ENCODE measurements at regions not wholly inside any gene's neighbourhood (a gene's known extent, or its start where the extent isn't known, plus 50 kb on each side); places are given as distances from the start of the nearest gene placed in this dataset.

- TF ChIP-seq, protein P1, sequence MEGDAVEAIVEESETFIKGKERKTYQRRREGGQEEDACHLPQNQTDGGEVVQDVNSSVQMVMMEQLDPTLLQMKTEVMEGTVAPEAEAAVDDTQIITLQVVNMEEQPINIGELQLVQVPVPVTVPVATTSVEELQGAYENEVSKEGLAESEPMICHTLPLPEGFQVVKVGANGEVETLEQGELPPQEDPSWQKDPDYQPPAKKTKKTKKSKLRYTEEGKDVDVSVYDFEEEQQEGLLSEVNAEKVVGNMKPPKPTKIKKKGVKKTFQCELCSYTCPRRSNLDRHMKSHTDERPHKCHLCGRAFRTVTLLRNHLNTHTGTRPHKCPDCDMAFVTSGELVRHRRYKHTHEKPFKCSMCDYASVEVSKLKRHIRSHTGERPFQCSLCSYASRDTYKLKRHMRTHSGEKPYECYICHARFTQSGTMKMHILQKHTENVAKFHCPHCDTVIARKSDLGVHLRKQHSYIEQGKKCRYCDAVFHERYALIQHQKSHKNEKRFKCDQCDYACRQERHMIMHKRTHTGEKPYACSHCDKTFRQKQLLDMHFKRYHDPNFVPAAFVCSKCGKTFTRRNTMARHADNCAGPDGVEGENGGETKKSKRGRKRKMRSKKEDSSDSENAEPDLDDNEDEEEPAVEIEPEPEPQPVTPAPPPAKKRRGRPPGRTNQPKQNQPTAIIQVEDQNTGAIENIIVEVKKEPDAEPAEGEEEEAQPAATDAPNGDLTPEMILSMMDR (IDR thresholded peaks at IDR 0.05) = no peak
- WGBS (ENCODE audit: insufficient coverage) = 87% methylated on average over 17 of the region's 18 CpGs
- no peaks in the 10 kb centered on the region for H3K4me1 ChIP-seq (ENCODE audit: control insufficient read depth, insufficient read depth, low read length)
- Mint-ChIP-seq H3K27me3 (ENCODE audit: low read depth in 2 of 2) (peaks cover 3 to 20% of the 10 kb centered on the region in 2 donors), H3K9me3 (no peaks in the 10 kb centered on the region), H3K4me1 (no peaks in the 10 kb centered on the region), H3K4me3 (no peak overlapping the region), H3K27ac (no peak overlapping the region), H3K36me3 (no peaks in the 10 kb centered on the region)
- ATAC-seq (no peak), DNase-seq (no peak)
- intact Hi-C loops (cut with micrococcal nuclease) = no loop called here
- no peaks in the 10 kb centered on the region for H3K27me3 ChIP-seq (ENCODE audit: control insufficient read depth, insufficient read depth, low read length)
- H3K4me3 ChIP-seq (ENCODE audit: low read length) = no peak overlapping the region
- no peaks in the 10 kb centered on the region for H3K36me3 ChIP-seq (ENCODE audit: control insufficient read depth, insufficient read depth, low read length)
- H3K27ac ChIP-seq (ENCODE audit: low read length) = no peak overlapping the region
- no peaks in the 10 kb centered on the region for H3K9me3 ChIP-seq (ENCODE audit: control insufficient read depth, insufficient read depth, low read length)
Observed at GRCh38 chr2:15807418-15808203, 132.7 kb upstream of the MYCN start.

DNA sequence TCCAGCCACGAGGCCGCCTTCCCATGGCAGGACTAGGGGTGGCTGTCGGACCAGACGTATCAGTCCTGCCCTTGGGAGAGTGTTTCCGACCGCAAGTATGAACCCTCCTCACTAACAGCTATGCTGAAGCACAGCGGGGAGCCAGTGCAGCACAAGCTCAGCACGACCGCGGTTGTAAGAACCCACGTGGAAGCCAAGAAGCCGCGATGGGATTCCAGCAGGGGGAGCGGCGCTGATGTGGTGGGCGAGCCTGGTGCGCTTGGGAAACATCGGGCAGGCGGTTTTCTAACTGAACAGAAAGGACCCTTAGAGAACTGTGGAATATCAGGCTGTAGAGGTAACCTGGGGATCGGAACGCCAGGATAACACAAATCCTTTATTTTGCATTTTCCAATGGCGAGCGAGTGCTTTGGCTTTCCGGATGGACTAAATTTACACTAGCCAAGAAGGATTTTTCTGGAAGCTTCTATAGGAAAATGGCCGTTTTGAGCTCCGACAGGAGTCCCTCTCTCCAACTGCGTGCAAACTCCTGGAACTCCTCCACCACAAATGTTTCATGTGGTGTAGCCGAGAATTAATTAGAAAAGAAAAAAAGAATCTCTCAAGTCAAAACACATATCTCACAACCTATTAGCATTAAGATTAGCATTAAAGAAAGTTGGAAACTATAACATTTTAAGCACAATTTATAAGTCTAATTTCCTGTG is 132.0 kb upstream of the MYCN start:
- Mint-ChIP-seq H3K36me3 (no peaks in the 10 kb centered on the region), H3K4me1 (no peaks in the 10 kb centered on the region), H3K27me3 (ENCODE audit: low read depth in 2 of 2) (peaks cover 3 to 20% of the 10 kb centered on the region in 2 donors), H3K9me3 (no peaks in the 10 kb centered on the region), H3K27ac (no peak overlapping the region), H3K4me3 (no peak overlapping the region)
- Histone ChIP-seq H3K9me3 (ENCODE audit: control insufficient read depth, insufficient read depth, low read length) (no peaks in the 10 kb centered on the region), H3K4me1 (ENCODE audit: control insufficient read depth, insufficient read depth, low read length) (no peaks in the 10 kb centered on the region), H3K27ac (ENCODE audit: low read length) (no peak overlapping the region), H3K4me3 (ENCODE audit: low read length) (no peak overlapping the region), H3K36me3 (ENCODE audit: control insufficient read depth, insufficient read depth, low read length) (no peaks in the 10 kb centered on the region), H3K27me3 (ENCODE audit: control insufficient read depth, insufficient read depth, low read length) (no peaks in the 10 kb centered on the region)
- TF ChIP-seq, protein P1 (IDR thresholded peaks at IDR 0.05) = no peak
- intact Hi-C loops (cut with micrococcal nuclease) = no loop called here
- DNase-seq = no peak
- ATAC-seq = no peak
- WGBS (ENCODE audit: insufficient coverage) = 75% methylated on average over 25 of the region's 28 CpGs

GRCh38 chr2:15808944-15809343 is 131.4 kb upstream of the MYCN start:
- no peaks in the 10 kb centered on the region for H3K27me3 ChIP-seq (ENCODE audit: control insufficient read depth, insufficient read depth, low read length)
- DNase-seq (no peak), ATAC-seq (no peak)
- Mint-ChIP-seq H3K27ac (no peak overlapping the region), H3K27me3 (ENCODE audit: low read depth in 2 of 2) (peaks cover 3 to 20% of the 10 kb centered on the region in 2 donors), H3K36me3 (no peaks in the 10 kb centered on the region), H3K4me1 (no peaks in the 10 kb centered on the region), H3K4me3 (no peak overlapping the region), H3K9me3 (no peaks in the 10 kb centered on the region)
- intact Hi-C loops (cut with micrococcal nuclease) = no loop called here
- H3K36me3 ChIP-seq (ENCODE audit: control insufficient read depth, insufficient read depth, low read length) = no peaks in the 10 kb centered on the region
- no peaks in the 10 kb centered on the region for H3K9me3 ChIP-seq (ENCODE audit: control insufficient read depth, insufficient read depth, low read length)
- no peaks in the 10 kb centered on the region for H3K4me1 ChIP-seq (ENCODE audit: control insufficient read depth, insufficient read depth, low read length)
- TF ChIP-seq, protein P1 (IDR thresholded peaks at IDR 0.05) = no peak
- H3K27ac ChIP-seq (ENCODE audit: low read length) = no peak overlapping the region
- H3K4me3 ChIP-seq (ENCODE audit: low read length) = no peak overlapping the region
- WGBS (ENCODE audit: insufficient coverage) = 36% methylated on average over 8 of the region's 8 CpGs
